K562 (cell line): ENCODE measurements at regions not wholly inside any gene's neighbourhood (a gene's known extent, or its start where the extent isn't known, plus 50 kb on each side); places are given as distances from the start of the nearest gene placed in this dataset.

Experiments
- ATAC-seq: fragments of 200-7000 bp; cut with Tn5 transposase; 3 replicates; pipeline ENCODE4 v1.9.1; 2020; ENCODE audit warnings: moderate library complexity
- BruUV-seq: library from RNA; stranded (reverse); fragments of 400-500 nt; replicated peaks from 2 replicates; lab custom pipeline; 2021; lab: Mats Ljungman, UMichigan
- CTCF ChIA-PET: fragments of 300-600 bp; formaldehyde crosslinking; extraction: SDS; loops from one replicate; lab custom pipeline; 2021; ENCODE audit warnings: low intra/inter-chr PET ratio; lab: Yijun Ruan, JAX
- POLR2A ChIA-PET: fragments of 300-600, 350-650 bp; sonication (Branson Sonifier 250); formaldehyde crosslinking; extraction: SDS; loops from one replicate; lab custom pipeline; 2021; ENCODE audit warnings: antibody characterized with exemption, inconsistent platforms; lab: Yijun Ruan, JAX
- DNase-seq, 4 experiments: peaks; one replicate each; pipeline versions ENCODE4 v3.0.0 to v3.0.0-alpha.2; 2011 to 2018; ENCODE audit warnings: low spot score in 3 of 4, mixed read lengths in 3 of 4; ENCODE audit errors: extremely low read depth in 1 of 4
- FAIRE-seq: peaks from 2 replicates; lab custom pipeline; 2011; peaks lifted over from hg19 to GRCh38; lab: Jason Lieb, UNC
- H2AFZ ChIP-seq: 2 replicates; pipeline ENCODE4 v1.6.0; 2011; ENCODE audit warnings: low read depth, low read length, control low read depth, inconsistent platforms
- H3K27ac ChIP-seq: fragments of 200-600 bp; 3 replicates; pipeline ENCODE4 v1.8.0; 2011; ENCODE audit warnings: low read depth, mild to moderate bottlenecking, control low read depth, inconsistent platforms, low read length, moderate library complexity, mixed read lengths; ENCODE audit errors: extremely low read depth
- H3K27me3 ChIP-seq, 2 experiments: fragments of 300-600 bp in 1 of 2; 2 replicates in 1 of 2; 3 replicates in 1 of 2; pipeline versions ENCODE4 v1.6.0 to v1.8.0; 2011; ENCODE audit warnings: inconsistent platforms in 2 of 2, low read length in 2 of 2, mild to moderate bottlenecking in 1 of 2, mixed read lengths in 1 of 2, moderate library complexity in 1 of 2; ENCODE audit not compliant: control insufficient read depth in 2 of 2, insufficient read depth in 2 of 2
- H3K36me3 ChIP-seq: fragments of 300-600 bp; 3 replicates; pipeline ENCODE4 v1.8.0; 2011; ENCODE audit warnings: mild to moderate bottlenecking, low read length, inconsistent platforms; ENCODE audit not compliant: control insufficient read depth, insufficient read depth
- H3K4me1 ChIP-seq, 2 experiments: fragments of 200-600 bp in 1 of 2; replicated peaks in 1 of 2; 2 replicates in 1 of 2; 3 replicates in 1 of 2; pipeline versions ENCODE4 v1.5.1 to v1.8.0; 2011; ENCODE audit warnings: inconsistent platforms in 2 of 2, low read length in 2 of 2, mild to moderate bottlenecking in 1 of 2, mixed read lengths in 1 of 2, moderate library complexity in 1 of 2; ENCODE audit not compliant: control insufficient read depth in 2 of 2, insufficient read depth in 2 of 2
- H3K4me2 ChIP-seq: 2 replicates; pipeline ENCODE4 v1.6.1; 2011; ENCODE audit warnings: low read length, control low read depth, inconsistent platforms, mixed read lengths; ENCODE audit not compliant: insufficient read depth
- H3K4me3 ChIP-seq: fragments of 200-600 bp; sonication (generic), shearing (Covaris generic); 2 replicates; pipeline ENCODE4 v1.5.1; 2016; ENCODE audit warnings: control low read depth, inconsistent platforms
- H3K79me2 ChIP-seq: fragments of 200-600 bp; 3 replicates; pipeline ENCODE4 v1.8.0; 2011; ENCODE audit warnings: low read length, inconsistent platforms; ENCODE audit not compliant: control insufficient read depth, insufficient read depth
- H3K9ac ChIP-seq, 2 experiments: 2 replicates each; pipeline versions ENCODE4 v1.6.0 to v1.6.1; 2011; ENCODE audit warnings: low read depth in 2 of 2, low read length in 2 of 2, control low read depth in 1 of 2, inconsistent platforms in 1 of 2, mild to moderate bottlenecking in 1 of 2, mixed read lengths in 1 of 2; ENCODE audit not compliant: insufficient read depth in 1 of 2
- H3K9me1 ChIP-seq: one replicate; pipeline ENCODE4 v1.6.0; 2011; ENCODE audit warnings: inconsistent platforms, mild to moderate bottlenecking, low read length, moderate library complexity; ENCODE audit not compliant: control insufficient read depth, insufficient read depth
- H3K9me3 ChIP-seq: replicated peaks from 2 replicates; pipeline ENCODE4 v1.5.1; 2011; ENCODE audit warnings: low read depth, low read length, inconsistent platforms; ENCODE audit not compliant: control insufficient read depth, insufficient read depth
- H4K20me1 ChIP-seq: replicated peaks from 2 replicates; pipeline ENCODE4 v1.6.1; 2011; ENCODE audit warnings: low read length, inconsistent platforms, mixed read lengths; ENCODE audit not compliant: control insufficient read depth, insufficient read depth
- CBFB ChIP-seq: sonication (generic); formaldehyde crosslinking; IDR thresholded peaks from 2 replicates; pipeline ENCODE4 v1.4.0; 2020; ENCODE audit warnings: mild to moderate bottlenecking, missing genetic modification reagents
- CEBPB ChIP-seq: fragments of 450-650 bp; IDR thresholded peaks from 2 replicates; pipeline ENCODE4 v1.6.1; 2016; ENCODE audit warnings: missing genetic modification characterization, missing compliant biosample characterization
- CREM ChIP-seq: IDR thresholded peaks from 2 replicates; pipeline ENCODE4 v1.6.1; 2014; ENCODE audit warnings: antibody characterized with exemption, low read depth
- DPF2 ChIP-seq: fragments of 450-650 bp; IDR thresholded peaks from 2 replicates; pipeline ENCODE4 v1.6.1; 2016
- ZNF57 ChIP-seq: fragments of 450-650 bp; formaldehyde crosslinking; IDR thresholded peaks from 2 replicates; pipeline ENCODE4 v1.4.0; 2020; ENCODE audit warnings: mild to moderate bottlenecking, moderate library complexity
- WGBS: fragments of 100-300 bp; shearing (Covaris generic); methylation state at CpG from one replicate; pipeline ENCODE4 v1.1.6; 2016; ENCODE audit warnings: low coverage, mixed read lengths; ENCODE audit not compliant: insufficient coverage; ENCODE audit errors: missing lambda C conversion rate; 5-methylcytosine and 5-hydroxymethylcytosine counted together
- in situ Hi-C: fragments of 300-500 bp; cut with MboI; formaldehyde crosslinking; loops from 4 replicates; pipeline ENCODE4 v1.15.0; 2018; ENCODE audit warnings: inconsistent platforms, mixed read lengths
- intact Hi-C: fragments of 100-400 bp; cut with micrococcal nuclease; formaldehyde crosslinking; loops from 2 replicates; pipeline ENCODE4 v1.14.2; 2022
- TF ChIP-seq, protein P1 (sequence below): sonication (generic); formaldehyde crosslinking; IDR thresholded peaks from 2 replicates; pipeline ENCODE4 v1.8.0; 2022; ENCODE audit warnings: mild to moderate bottlenecking, missing genetic modification reagents, borderline replicate concordance
- TF ChIP-seq, protein P2 (sequence below): fragments of 250-450 bp; sonication (Bioruptor Pico); IDR thresholded peaks from 2 replicates; pipeline ENCODE4 v1.4.0; 2020; ENCODE audit warnings: mild to moderate bottlenecking, moderate library complexity
- TF ChIP-seq, protein P3 (sequence below): fragments of 450-650 bp; formaldehyde crosslinking; IDR thresholded peaks from 2 replicates; pipeline ENCODE4 v1.4.0; 2020; ENCODE audit warnings: mild to moderate bottlenecking, moderate library complexity

DNA sequence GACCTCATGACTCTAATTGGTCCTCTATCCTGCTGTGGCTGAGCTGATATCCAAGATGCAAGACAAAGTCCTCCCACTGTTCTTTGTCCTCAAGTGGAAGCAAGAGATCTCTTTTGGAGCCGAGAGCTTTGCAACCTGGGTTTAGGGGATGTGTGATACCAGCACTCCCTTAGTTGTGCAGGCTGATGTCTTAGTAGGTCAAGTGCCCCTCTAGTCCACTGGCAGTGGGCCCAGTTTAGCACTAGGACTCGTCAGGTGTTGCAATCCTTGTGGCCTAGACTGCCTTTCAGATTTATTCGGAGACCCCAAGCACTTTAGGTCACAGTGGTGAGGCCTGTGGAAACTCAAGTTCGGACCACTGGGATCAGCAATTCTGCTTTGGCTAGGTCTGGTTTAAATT lies 64.0 kb downstream of the GPRASP3 start:
- Histone ChIP-seq H2AFZ (no peak overlapping the region), H3K9me1 (no peaks in the 10 kb centered on the region)
- intact Hi-C loops: no loop called here

More for the DNA sequence above, 64.0 kb downstream of the GPRASP3 start:
- in situ Hi-C loops: no loop called here
- FAIRE-seq (no peak), ATAC-seq (no peak), DNase-seq (no peak)
- no TSS peak for BruUV-seq
- CTCF ChIA-PET: no interaction called here
- no peak overlapping the region for H3K27ac ChIP-seq
- no peaks in the 10 kb centered on the region for H4K20me1 ChIP-seq
- no peaks in the 10 kb centered on the region for H3K27me3 ChIP-seq
- POLR2A ChIA-PET: no interaction called here
- no peaks in the 10 kb centered on the region for H3K9me3 ChIP-seq
- WGBS: 86% methylated on average over 1 of the region's 4 CpGs
- no peaks in the 10 kb centered on the region for H3K79me2 ChIP-seq
- no peak overlapping the region for H3K4me2 ChIP-seq
- no peak overlapping the region for H3K4me3 ChIP-seq
- no peaks in the 10 kb centered on the region for H3K36me3 ChIP-seq
- H3K9ac ChIP-seq: no peak overlapping the region
- H3K4me1 ChIP-seq: no peaks in the 10 kb centered on the region
- TF ChIP-seq, protein P1, sequence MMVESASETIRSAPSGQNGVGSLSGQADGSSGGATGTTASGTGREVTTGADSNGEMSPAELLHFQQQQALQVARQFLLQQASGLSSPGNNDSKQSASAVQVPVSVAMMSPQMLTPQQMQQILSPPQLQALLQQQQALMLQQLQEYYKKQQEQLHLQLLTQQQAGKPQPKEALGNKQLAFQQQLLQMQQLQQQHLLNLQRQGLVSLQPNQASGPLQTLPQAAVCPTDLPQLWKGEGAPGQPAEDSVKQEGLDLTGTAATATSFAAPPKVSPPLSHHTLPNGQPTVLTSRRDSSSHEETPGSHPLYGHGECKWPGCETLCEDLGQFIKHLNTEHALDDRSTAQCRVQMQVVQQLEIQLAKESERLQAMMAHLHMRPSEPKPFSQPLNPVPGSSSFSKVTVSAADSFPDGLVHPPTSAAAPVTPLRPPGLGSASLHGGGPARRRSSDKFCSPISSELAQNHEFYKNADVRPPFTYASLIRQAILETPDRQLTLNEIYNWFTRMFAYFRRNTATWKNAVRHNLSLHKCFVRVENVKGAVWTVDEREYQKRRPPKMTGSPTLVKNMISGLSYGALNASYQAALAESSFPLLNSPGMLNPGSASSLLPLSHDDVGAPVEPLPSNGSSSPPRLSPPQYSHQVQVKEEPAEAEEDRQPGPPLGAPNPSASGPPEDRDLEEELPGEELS (CRISPR knock-in tag): no peak
- TF ChIP-seq, protein P2, sequence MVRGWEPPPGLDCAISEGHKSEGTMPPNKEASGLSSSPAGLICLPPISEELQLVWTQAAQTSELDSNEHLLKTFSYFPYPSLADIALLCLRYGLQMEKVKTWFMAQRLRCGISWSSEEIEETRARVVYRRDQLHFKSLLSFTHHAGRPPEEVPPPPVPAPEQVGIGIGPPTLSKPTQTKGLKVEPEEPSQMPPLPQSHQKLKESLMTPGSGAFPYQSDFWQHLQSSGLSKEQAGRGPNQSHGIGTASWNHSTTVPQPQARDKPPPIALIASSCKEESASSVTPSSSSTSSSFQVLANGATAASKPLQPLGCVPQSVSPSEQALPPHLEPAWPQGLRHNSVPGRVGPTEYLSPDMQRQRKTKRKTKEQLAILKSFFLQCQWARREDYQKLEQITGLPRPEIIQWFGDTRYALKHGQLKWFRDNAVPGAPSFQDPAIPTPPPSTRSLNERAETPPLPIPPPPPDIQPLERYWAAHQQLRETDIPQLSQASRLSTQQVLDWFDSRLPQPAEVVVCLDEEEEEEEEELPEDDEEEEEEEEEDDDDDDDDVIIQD (CRISPR knock-in tag): no peak
- TF ChIP-seq CBFB (CRISPR knock-in tag): no peak
- TF ChIP-seq DPF2: no peak
- no peak for TF ChIP-seq ZNF57 (CRISPR knock-in tag)
- TF ChIP-seq, protein P3, sequence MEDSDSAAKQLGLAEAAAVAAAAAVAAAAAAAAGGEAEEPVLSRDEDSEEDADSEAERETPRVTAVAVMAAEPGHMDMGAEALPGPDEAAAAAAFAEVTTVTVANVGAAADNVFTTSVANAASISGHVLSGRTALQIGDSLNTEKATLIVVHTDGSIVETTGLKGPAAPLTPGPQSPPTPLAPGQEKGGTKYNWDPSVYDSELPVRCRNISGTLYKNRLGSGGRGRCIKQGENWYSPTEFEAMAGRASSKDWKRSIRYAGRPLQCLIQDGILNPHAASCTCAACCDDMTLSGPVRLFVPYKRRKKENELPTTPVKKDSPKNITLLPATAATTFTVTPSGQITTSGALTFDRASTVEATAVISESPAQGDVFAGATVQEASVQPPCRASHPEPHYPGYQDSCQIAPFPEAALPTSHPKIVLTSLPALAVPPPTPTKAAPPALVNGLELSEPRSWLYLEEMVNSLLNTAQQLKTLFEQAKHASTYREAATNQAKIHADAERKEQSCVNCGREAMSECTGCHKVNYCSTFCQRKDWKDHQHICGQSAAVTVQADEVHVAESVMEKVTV: no peak
- no peak for TF ChIP-seq CREM
- TF ChIP-seq CEBPB (tag): no peak
